Astrocyte (in vitro differentiated cells and primary cell): ENCODE measurements at regions not wholly inside any gene's neighbourhood (a gene's known extent, or its start where the extent isn't known, plus 50 kb on each side); places are given as distances from the start of the nearest gene placed in this dataset.

Experiments
- DNase-seq: peaks from one replicate; pipeline ENCODE4 v3.0.0-alpha.2; 2010; ENCODE audit warnings: low read depth
- FAIRE-seq: peaks from 2 replicates; lab custom pipeline; 2011; peaks lifted over from hg19 to GRCh38; lab: Jason Lieb, UNC
- H2AFZ ChIP-seq: 2 replicates; pipeline ENCODE4 v1.6.0; 2012; ENCODE audit warnings: low read depth, low read length, inconsistent platforms
- H3K27ac ChIP-seq: 2 replicates; pipeline ENCODE4 v1.5.1; 2011; ENCODE audit warnings: low read depth, low read length, inconsistent platforms
- H3K27me3 ChIP-seq: 2 replicates; pipeline ENCODE4 v1.6.0; 2011; ENCODE audit warnings: low read length, inconsistent platforms; ENCODE audit not compliant: insufficient read depth
- H3K36me3 ChIP-seq: 2 replicates; pipeline ENCODE4 v1.5.1; 2011; ENCODE audit warnings: low read length, inconsistent platforms; ENCODE audit not compliant: insufficient read depth
- H3K4me1 ChIP-seq: 2 replicates; pipeline ENCODE4 v1.5.1; 2011; ENCODE audit warnings: low read length, inconsistent platforms; ENCODE audit not compliant: insufficient read depth
- H3K4me2 ChIP-seq: 2 replicates; pipeline ENCODE4 v1.6.0; 2012; ENCODE audit warnings: low read length, inconsistent platforms
- H3K4me3 ChIP-seq: 2 replicates; pipeline ENCODE4 v1.5.1; 2011; ENCODE audit warnings: low read depth, mild to moderate bottlenecking, low read length, inconsistent platforms; ENCODE audit not compliant: insufficient read depth
- H3K79me2 ChIP-seq: 2 replicates; pipeline ENCODE4 v1.6.0; 2012; ENCODE audit warnings: mild to moderate bottlenecking, low read length, inconsistent platforms; ENCODE audit not compliant: insufficient read depth
- H3K9ac ChIP-seq: 2 replicates; pipeline ENCODE4 v1.6.0; 2012; ENCODE audit warnings: mild to moderate bottlenecking, low read length, inconsistent platforms
- H3K9me3 ChIP-seq: 2 replicates; pipeline ENCODE4 v1.5.1; 2012; ENCODE audit warnings: low read depth, mild to moderate bottlenecking, low read length, inconsistent platforms; ENCODE audit not compliant: insufficient read depth
- H4K20me1 ChIP-seq: 2 replicates; pipeline ENCODE4 v1.6.0; 2012; ENCODE audit warnings: low read length, inconsistent platforms; ENCODE audit not compliant: insufficient read depth
- H3K27ac Mint-ChIP-seq: one replicate; pipeline ENCODE4 v1.8.0; 2021; ENCODE audit warnings: mild to moderate bottlenecking, mixed read lengths; ENCODE audit not compliant: unreplicated experiment
- H3K27me3 Mint-ChIP-seq: one replicate; pipeline ENCODE4 v1.8.0; 2021; ENCODE audit warnings: low read depth, mixed read lengths; ENCODE audit not compliant: unreplicated experiment
- H3K36me3 Mint-ChIP-seq: one replicate; pipeline ENCODE4 v1.8.0; 2021; ENCODE audit warnings: low read depth, mixed read lengths; ENCODE audit not compliant: unreplicated experiment
- H3K4me1 Mint-ChIP-seq: one replicate; pipeline ENCODE4 v1.8.0; 2021; ENCODE audit warnings: low read depth, mixed read lengths; ENCODE audit not compliant: unreplicated experiment
- H3K4me3 Mint-ChIP-seq: one replicate; pipeline ENCODE4 v1.8.0; 2021; ENCODE audit warnings: mild to moderate bottlenecking, moderate library complexity, mixed read lengths; ENCODE audit not compliant: unreplicated experiment
- H3K9me3 Mint-ChIP-seq: one replicate; pipeline ENCODE4 v1.8.0; 2021; ENCODE audit warnings: mild to moderate bottlenecking, mixed read lengths; ENCODE audit not compliant: unreplicated experiment
- CTCF ChIP-seq: IDR thresholded peaks from 2 replicates; pipeline ENCODE4 v1.5.1; 2011; ENCODE audit warnings: low read depth, mild to moderate bottlenecking, inconsistent platforms, low read length, moderate library complexity; ENCODE audit not compliant: insufficient read depth
- EZH2 ChIP-seq: IDR thresholded peaks from 2 replicates; pipeline ENCODE4 v1.6.1; 2012; ENCODE audit warnings: mild to moderate bottlenecking, low read length, inconsistent platforms; ENCODE audit not compliant: insufficient read depth

- Histone ChIP-seq H3K27ac (no peak overlapping the region), H3K4me2 (no peak overlapping the region), H3K27me3 (no peaks in the 10 kb centered on the region), H3K9me3 (no peaks in the 10 kb centered on the region), H4K20me1 (no peaks in the 10 kb centered on the region), H3K4me3 (no peak overlapping the region), H3K9ac (no peak overlapping the region), H3K4me1 (no peaks in the 10 kb centered on the region), H3K36me3 (no peaks in the 10 kb centered on the region), H2AFZ (no peak overlapping the region), H3K79me2 (no peaks in the 10 kb centered on the region)
- TF ChIP-seq CTCF (no peak), EZH2 (no peak)
- Mint-ChIP-seq H3K9me3 (peaks cover 24% of the 10 kb centered on the region), H3K27me3 (no peaks in the 10 kb centered on the region), H3K27ac (no peak overlapping the region), H3K36me3 (no peaks in the 10 kb centered on the region), H3K4me1 (peaks cover 3% of the 10 kb centered on the region), H3K4me3 (no peak overlapping the region)
- DNase-seq (no peak), FAIRE-seq (no peak)
Measured at GRCh38 chr9:7879551-7880245, 80.1 kb upstream of the DMAC1 start.

GRCh38 chr9:7871977-7872730 lies 72.6 kb upstream of the DMAC1 start:
- Histone ChIP-seq H3K27me3 (no peaks in the 10 kb centered on the region), H3K9me3 (no peaks in the 10 kb centered on the region), H2AFZ (no peak overlapping the region), H3K36me3 (no peaks in the 10 kb centered on the region), H3K4me1 (no peaks in the 10 kb centered on the region), H3K79me2 (no peaks in the 10 kb centered on the region), H4K20me1 (no peaks in the 10 kb centered on the region), H3K27ac (no peak overlapping the region), H3K4me3 (no peak overlapping the region), H3K4me2 (no peak overlapping the region), H3K9ac (no peak overlapping the region)
- no peaks in the 10 kb centered on the region for H3K36me3 Mint-ChIP-seq
- no peaks in the 10 kb centered on the region for H3K4me1 Mint-ChIP-seq
- H3K4me3 Mint-ChIP-seq, result no peak overlapping the region
- FAIRE-seq (no peak), DNase-seq (no peak)
- H3K27me3 Mint-ChIP-seq, result no peaks in the 10 kb centered on the region
- no peak overlapping the region for H3K27ac Mint-ChIP-seq
- TF ChIP-seq CTCF, result no peak
- peaks cover 12% of the 10 kb centered on the region for H3K9me3 Mint-ChIP-seq

GRCh38 chr9:7869340-7869739 lies 69.8 kb upstream of the DMAC1 start:
- H4K20me1 ChIP-seq, result no peaks in the 10 kb centered on the region
- H3K27me3 Mint-ChIP-seq, result no peaks in the 10 kb centered on the region
- no peak overlapping the region for H3K4me2 ChIP-seq
- no peaks in the 10 kb centered on the region for H3K36me3 Mint-ChIP-seq
- DNase-seq (no peak), FAIRE-seq (no peak)
- H3K9me3 Mint-ChIP-seq, result no peaks in the 10 kb centered on the region
- H3K27me3 ChIP-seq, result no peaks in the 10 kb centered on the region
- H3K79me2 ChIP-seq, result no peaks in the 10 kb centered on the region
- TF ChIP-seq CTCF (no peak), EZH2 (no peak)
- no peak overlapping the region for H3K27ac Mint-ChIP-seq
- H3K4me3 Mint-ChIP-seq, result no peak overlapping the region
- H3K27ac ChIP-seq, result no peak overlapping the region
- H3K4me1 Mint-ChIP-seq, result no peaks in the 10 kb centered on the region
- H3K36me3 ChIP-seq, result no peaks in the 10 kb centered on the region
- H3K9ac ChIP-seq, result no peak overlapping the region
- no peak overlapping the region for H2AFZ ChIP-seq
- H3K4me1 ChIP-seq, result no peaks in the 10 kb centered on the region
- H3K9me3 ChIP-seq, result no peaks in the 10 kb centered on the region
- H3K4me3 ChIP-seq, result no peak overlapping the region
